Brain microvascular endothelial cell (primary cell): ENCODE measurements at regions not wholly inside any gene's neighbourhood (a gene's known extent, or its start where the extent isn't known, plus 50 kb on each side); places are given as distances from the start of the nearest gene placed in this dataset.

Source experiments
- DNase-seq: peaks from one replicate; pipeline ENCODE4 v3.0.0-alpha.2; 2020
- H3K27ac ChIP-seq: fragments of 250-450 bp; sonication (Bioruptor Pico); 2 replicates; pipeline ENCODE4 v1.5.1; 2020; ENCODE audit warnings: mild to moderate bottlenecking, moderate library complexity
- H3K27me3 ChIP-seq: fragments of 250-450 bp; sonication (Bioruptor Pico); replicated peaks from 2 replicates; pipeline ENCODE4 v1.5.1; 2020; ENCODE audit warnings: mild to moderate bottlenecking
- H3K36me3 ChIP-seq: fragments of 250-450 bp; sonication (Bioruptor Pico); replicated peaks from 2 replicates; pipeline ENCODE4 v1.5.1; 2020; ENCODE audit warnings: mild to moderate bottlenecking
- H3K4me3 ChIP-seq: 2 replicates; pipeline ENCODE4 v1.5.1; 2011; ENCODE audit warnings: low read depth, mild to moderate bottlenecking, control low read depth, low read length, moderate library complexity
- in situ Hi-C: cut with HindIII; loops from 2 replicates; pipeline ENCODE4 v1.10.0; 2017; ENCODE audit warnings: low sequenced_read_pairs, low pct_ligation_motif_present
- TF ChIP-seq, protein P1 (sequence below): IDR thresholded peaks from 2 replicates; pipeline ENCODE4 v1.5.1; 2011; ENCODE audit warnings: low read depth, mild to moderate bottlenecking, moderate library complexity, low read length, control low read depth, inconsistent platforms; ENCODE audit errors: missing control alignments

DNA sequence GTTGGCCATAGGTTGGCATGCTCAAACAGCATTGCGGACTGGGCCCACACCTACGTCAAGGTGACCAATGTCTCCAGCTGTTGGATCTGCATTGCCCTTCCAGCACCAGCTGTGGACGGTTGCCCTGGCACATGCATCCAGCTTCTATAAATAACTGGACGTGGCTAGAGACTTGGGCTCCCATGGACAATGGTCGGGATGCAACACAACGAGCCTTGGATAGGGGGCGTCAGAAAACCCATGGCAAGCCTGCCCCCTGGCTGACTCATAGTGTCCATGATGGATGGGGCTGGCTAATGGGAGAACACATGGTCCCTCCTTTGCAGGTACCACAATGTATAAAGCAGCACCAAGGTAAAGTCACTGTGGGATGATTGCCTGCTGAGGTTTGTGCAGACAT, 331.6 kb upstream of the FAR2 start:
- in situ Hi-C loops = no loop called here
- H3K27me3 ChIP-seq = no peaks in the 10 kb centered on the region
- H3K27ac ChIP-seq = no peak overlapping the region
- no peaks in the 10 kb centered on the region for H3K36me3 ChIP-seq
- no peak overlapping the region for H3K4me3 ChIP-seq
- TF ChIP-seq, protein P1, sequence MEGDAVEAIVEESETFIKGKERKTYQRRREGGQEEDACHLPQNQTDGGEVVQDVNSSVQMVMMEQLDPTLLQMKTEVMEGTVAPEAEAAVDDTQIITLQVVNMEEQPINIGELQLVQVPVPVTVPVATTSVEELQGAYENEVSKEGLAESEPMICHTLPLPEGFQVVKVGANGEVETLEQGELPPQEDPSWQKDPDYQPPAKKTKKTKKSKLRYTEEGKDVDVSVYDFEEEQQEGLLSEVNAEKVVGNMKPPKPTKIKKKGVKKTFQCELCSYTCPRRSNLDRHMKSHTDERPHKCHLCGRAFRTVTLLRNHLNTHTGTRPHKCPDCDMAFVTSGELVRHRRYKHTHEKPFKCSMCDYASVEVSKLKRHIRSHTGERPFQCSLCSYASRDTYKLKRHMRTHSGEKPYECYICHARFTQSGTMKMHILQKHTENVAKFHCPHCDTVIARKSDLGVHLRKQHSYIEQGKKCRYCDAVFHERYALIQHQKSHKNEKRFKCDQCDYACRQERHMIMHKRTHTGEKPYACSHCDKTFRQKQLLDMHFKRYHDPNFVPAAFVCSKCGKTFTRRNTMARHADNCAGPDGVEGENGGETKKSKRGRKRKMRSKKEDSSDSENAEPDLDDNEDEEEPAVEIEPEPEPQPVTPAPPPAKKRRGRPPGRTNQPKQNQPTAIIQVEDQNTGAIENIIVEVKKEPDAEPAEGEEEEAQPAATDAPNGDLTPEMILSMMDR = no peak
- no peak for DNase-seq

DNA sequence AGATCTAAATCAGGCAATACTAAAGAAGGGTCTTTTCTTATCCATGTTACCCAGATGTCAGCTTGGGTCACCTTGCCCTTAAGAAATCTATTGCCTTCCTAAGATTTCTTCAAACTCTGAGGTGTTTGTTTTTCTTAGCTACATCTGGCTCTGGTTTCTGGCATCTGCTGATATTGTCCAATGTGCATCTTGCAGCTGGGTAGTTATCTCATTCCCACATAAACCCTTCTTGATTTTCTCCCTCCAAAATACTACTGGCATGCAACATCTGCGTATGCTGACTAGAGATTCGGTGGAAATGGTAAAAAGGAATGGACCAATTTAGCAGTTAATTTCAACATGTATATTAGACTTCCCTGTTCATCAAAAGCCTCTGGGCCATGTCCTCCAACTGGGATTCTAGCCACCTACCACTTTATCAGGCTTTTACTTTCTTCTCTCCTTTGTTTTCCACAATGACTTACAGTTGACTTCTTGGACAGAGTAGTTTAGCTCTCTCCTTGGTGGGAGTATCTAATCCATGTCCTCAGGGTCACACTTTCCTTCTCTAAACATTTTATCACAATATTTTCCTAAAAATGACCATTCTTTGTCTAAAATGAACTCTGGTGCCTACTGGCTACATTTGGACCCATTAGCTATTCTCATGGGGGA, 324.8 kb upstream of the FAR2 start:
- in situ Hi-C loops = no loop called here
- Histone ChIP-seq H3K27me3 (no peaks in the 10 kb centered on the region), H3K36me3 (no peaks in the 10 kb centered on the region)

DNA sequence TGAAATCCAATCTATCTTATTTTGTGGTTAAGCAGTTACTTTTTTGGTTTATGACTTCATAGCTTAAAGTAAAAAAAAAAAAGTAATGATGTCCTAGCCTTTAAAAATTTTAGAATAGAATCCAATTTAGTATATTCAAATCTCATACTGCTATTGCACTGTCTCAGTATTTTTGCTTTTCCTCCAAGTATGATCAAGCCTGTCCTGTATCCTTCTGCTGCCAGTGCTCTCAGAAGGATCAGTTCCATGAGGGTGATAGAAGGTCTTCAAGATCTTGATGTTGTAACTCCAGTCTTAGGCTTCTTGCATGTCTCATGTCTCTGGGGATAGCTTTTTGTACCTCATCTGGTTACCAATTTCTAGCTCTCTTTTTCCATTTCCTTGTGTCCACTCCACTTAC, 324.2 kb upstream of the FAR2 start:
- TF ChIP-seq, protein P1 = no peak
- H3K27ac ChIP-seq = no peak overlapping the region
- H3K27me3 ChIP-seq = no peaks in the 10 kb centered on the region
- no peaks in the 10 kb centered on the region for H3K36me3 ChIP-seq
- in situ Hi-C loops = no loop called here
- no peak for DNase-seq
- no peak overlapping the region for H3K4me3 ChIP-seq

More for the DNA sequence above, 324.8 kb upstream of the FAR2 start:
- no peak overlapping the region for H3K4me3 ChIP-seq
- H3K27ac ChIP-seq = no peak overlapping the region
- DNase-seq = no peak
- TF ChIP-seq, protein P1 = no peak

DNA sequence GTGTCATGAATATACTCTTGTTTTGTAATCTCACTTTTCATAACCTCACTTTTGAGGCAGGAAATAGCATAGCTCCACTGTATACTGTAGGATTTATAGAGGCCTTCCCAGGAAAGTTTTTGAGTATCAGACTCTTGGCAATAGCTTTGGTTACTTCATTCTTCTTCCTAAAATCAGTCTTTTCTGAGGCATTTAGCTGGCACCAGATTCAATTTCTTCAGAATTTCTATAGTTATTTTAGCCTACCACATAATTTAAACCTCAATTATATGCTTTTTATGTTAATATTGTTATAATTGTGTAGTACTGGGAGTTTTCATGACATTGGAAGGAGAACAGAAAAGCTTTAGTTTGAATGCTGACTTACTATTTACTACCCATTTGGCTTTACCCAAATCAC, 322.3 kb upstream of the FAR2 start:
- no peak overlapping the region for H3K27ac ChIP-seq
- no peaks in the 10 kb centered on the region for H3K27me3 ChIP-seq
- TF ChIP-seq, protein P1 = no peak
- DNase-seq = no peak
- no peak overlapping the region for H3K4me3 ChIP-seq
- in situ Hi-C loops = no loop called here
- no peaks in the 10 kb centered on the region for H3K36me3 ChIP-seq

DNA sequence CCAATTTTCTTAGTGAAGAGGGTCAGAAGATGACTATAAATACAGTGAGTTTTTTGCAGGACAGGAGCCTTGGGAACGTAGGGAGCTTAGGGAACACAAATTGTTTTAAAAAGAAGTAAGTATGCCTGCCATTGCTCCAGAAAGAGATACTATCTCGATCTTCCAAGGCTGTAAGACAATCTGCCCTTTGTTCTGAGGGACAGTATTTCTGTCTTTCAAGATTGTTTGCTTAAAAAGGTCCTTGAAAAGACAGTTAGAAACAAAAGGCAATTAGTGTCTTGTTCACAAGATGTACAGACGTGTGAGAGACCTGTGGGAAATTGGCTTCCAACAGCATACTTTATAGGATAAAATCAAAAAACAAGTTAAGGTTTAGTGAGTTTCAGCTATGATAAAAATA, 321.2 kb upstream of the FAR2 start:
- Histone ChIP-seq H3K27me3 (no peaks in the 10 kb centered on the region), H3K36me3 (no peaks in the 10 kb centered on the region), H3K27ac (no peak overlapping the region), H3K4me3 (no peak overlapping the region)
- in situ Hi-C loops = no loop called here
- DNase-seq = no peak
- TF ChIP-seq, protein P1 = no peak

DNA sequence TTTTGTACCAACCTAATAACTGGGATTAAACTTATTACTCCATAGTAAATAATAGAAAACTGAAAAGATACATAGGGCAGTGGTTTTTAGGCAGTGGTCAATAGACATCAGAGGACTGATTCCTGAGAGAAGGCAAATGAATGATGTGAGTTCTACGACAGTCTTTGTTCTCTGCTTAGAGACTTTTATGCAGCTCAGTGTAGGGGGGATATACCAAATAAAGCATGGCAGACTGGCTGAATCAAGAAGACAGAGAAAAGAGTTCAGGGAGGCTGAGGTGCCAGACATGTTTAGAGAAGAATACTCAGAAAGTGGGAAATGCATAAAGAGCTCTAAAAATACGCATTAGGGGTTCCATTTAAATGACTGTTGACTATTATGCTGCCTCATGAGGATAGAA, 320.8 kb upstream of the FAR2 start:
- TF ChIP-seq, protein P1 = no peak
- no peaks in the 10 kb centered on the region for H3K27me3 ChIP-seq
- no peak overlapping the region for H3K4me3 ChIP-seq
- in situ Hi-C loops = no loop called here
- no peaks in the 10 kb centered on the region for H3K36me3 ChIP-seq
- DNase-seq = no peak
- H3K27ac ChIP-seq = no peak overlapping the region
